Panc1 (cell line): ENCODE measurements at regions not wholly inside any gene's neighbourhood (a gene's known extent, or its start where the extent isn't known, plus 50 kb on each side); places are given as distances from the start of the nearest gene placed in this dataset.

Experiments used
- POLR2AphosphoS5 ChIP-seq: IDR thresholded peaks from 2 replicates; pipeline ENCODE4 v1.6.1; 2012; ENCODE audit warnings: mild to moderate bottlenecking, low read depth, low read length, moderate library complexity
- SIN3A ChIP-seq: IDR thresholded peaks from 2 replicates; pipeline ENCODE4 v1.6.1; 2012; ENCODE audit warnings: low read depth, mild to moderate bottlenecking, low read length, moderate library complexity, borderline replicate concordance; ENCODE audit not compliant: insufficient read depth
- TF ChIP-seq, protein P1 (sequence below): fragments of 450-650 bp; IDR thresholded peaks from 2 replicates; pipeline ENCODE4 v1.5.1; 2017; ENCODE audit warnings: mild to moderate bottlenecking

DNA sequence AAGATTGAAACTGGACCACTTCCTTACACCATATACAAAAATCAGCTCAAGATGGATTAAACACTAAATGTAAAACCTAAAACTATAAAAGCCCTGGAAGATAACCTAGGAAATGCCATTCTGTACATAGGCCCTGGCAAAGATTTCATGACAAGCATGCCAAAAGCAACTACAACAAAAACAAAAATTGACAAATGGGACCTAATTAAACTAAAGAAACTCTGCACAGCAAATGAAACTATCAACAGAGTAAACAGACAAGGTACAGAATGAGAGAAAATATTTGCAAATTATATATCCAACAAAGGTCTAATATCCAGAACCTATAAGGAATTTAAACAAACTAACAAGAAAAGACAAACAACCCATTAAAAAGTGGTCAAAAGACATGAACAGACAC is 173.1 kb upstream of the CCDC54 start:
- TF ChIP-seq, protein P1, sequence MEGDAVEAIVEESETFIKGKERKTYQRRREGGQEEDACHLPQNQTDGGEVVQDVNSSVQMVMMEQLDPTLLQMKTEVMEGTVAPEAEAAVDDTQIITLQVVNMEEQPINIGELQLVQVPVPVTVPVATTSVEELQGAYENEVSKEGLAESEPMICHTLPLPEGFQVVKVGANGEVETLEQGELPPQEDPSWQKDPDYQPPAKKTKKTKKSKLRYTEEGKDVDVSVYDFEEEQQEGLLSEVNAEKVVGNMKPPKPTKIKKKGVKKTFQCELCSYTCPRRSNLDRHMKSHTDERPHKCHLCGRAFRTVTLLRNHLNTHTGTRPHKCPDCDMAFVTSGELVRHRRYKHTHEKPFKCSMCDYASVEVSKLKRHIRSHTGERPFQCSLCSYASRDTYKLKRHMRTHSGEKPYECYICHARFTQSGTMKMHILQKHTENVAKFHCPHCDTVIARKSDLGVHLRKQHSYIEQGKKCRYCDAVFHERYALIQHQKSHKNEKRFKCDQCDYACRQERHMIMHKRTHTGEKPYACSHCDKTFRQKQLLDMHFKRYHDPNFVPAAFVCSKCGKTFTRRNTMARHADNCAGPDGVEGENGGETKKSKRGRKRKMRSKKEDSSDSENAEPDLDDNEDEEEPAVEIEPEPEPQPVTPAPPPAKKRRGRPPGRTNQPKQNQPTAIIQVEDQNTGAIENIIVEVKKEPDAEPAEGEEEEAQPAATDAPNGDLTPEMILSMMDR, result no peak
- no peak for TF ChIP-seq POLR2AphosphoS5
- TF ChIP-seq SIN3A, result no peak
